ENCODE measurements at regions not wholly inside any gene's neighbourhood (a gene's known extent, or its start where the extent isn't known, plus 50 kb on each side); places are given as distances from the start of the nearest gene placed in this dataset.

DNA sequence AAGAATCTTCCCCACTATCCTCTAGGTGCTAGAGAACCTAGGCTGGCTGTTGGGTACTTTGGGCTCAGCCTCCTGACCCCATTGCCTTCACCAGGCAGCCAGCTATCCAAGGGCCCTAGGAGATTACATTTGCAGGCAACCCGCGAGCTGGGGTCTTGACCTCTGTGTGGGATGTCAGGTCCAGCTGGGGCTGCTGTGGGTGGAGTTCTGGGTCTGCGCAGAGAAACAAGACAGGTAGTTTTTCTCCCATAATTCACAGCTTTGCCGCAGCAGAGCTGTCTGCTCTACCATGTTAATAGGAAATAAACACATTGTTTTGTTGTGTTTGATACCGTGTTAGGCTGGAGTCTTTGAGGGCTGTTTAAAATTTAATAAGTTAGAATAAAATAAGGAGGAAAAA is 142.8 kb upstream of the PLET1 start:
- ATAC-seq (ENCODE audit: low FRiP score) (no peak), DNase-seq (ENCODE audit: low spot score) (no peak)
- TF ChIP-seq, protein P1, sequence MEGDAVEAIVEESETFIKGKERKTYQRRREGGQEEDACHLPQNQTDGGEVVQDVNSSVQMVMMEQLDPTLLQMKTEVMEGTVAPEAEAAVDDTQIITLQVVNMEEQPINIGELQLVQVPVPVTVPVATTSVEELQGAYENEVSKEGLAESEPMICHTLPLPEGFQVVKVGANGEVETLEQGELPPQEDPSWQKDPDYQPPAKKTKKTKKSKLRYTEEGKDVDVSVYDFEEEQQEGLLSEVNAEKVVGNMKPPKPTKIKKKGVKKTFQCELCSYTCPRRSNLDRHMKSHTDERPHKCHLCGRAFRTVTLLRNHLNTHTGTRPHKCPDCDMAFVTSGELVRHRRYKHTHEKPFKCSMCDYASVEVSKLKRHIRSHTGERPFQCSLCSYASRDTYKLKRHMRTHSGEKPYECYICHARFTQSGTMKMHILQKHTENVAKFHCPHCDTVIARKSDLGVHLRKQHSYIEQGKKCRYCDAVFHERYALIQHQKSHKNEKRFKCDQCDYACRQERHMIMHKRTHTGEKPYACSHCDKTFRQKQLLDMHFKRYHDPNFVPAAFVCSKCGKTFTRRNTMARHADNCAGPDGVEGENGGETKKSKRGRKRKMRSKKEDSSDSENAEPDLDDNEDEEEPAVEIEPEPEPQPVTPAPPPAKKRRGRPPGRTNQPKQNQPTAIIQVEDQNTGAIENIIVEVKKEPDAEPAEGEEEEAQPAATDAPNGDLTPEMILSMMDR (IDR thresholded peaks at IDR 0.05) = no peak

DNA sequence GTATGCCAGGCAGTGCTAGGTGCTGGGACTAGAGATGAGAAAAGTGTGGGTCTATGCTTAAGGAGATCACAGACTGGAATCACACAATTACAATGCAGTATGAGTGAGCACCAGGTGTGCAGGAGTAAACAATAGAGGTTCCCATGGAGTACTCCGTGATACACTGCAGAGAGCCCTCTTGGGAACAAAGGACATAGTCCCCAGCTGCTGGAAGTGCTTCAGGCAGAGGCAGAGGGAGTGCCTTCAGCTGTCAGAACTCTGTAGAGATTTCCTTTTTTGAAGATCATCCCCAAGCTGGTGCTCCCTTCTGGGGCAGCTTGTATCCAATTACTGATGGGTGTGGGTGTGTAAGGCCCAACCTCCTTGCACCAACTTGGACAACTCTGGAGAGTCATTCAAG is 143.5 kb upstream of the PLET1 start:
- DNase-seq (ENCODE audit: low spot score) = no peak
- ATAC-seq (ENCODE audit: low FRiP score) = no peak
- TF ChIP-seq, protein P1 (IDR thresholded peaks at IDR 0.05) = no peak

DNA sequence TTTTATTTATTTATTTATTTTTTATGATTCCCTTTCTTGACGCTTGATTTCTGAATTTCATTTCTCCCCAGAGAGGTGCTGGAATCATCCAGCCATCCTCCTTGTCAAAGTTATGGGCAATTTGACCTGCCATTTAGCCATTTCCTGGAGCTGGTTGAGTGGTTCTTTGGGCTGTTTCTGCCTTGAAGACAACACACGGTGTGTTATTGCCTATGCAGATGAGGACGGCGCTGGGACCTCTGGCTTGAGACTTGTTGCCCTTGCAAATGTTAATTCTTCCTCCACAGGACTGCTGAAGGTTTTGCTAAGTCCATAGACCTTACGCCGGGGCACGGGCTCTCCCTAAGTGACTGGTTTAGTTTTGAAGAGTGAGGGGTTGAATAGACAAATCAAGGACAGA is 147.9 kb upstream of the PLET1 start:
- DNase-seq (ENCODE audit: low spot score) = no peak
- TF ChIP-seq, protein P1 (IDR thresholded peaks at IDR 0.05) = no peak
- no peak for ATAC-seq (ENCODE audit: low FRiP score)

DNA sequence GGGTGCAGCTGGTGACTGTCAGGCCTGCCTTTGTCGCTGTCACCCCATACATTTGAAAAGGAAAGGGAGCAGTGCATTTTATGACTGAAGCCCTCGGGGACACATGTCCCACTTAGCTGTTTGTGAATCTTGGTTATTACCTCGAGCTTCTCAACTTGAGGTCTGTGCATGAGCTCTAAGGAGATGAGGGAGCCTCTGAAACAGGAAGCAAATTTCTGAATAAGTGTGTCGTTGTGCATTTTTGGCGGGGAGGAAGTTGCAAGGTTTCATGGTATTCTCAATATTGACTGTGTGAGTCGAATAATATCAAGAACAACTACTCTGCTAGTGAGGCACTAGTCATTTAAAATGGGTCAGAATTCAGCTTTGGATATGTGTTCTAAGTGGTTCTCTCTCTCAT is 149.7 kb upstream of the PLET1 start:
- ATAC-seq (ENCODE audit: low FRiP score) (no peak), DNase-seq (ENCODE audit: low spot score) (no peak)
- TF ChIP-seq, protein P1 (IDR thresholded peaks at IDR 0.05) = no peak

DNA sequence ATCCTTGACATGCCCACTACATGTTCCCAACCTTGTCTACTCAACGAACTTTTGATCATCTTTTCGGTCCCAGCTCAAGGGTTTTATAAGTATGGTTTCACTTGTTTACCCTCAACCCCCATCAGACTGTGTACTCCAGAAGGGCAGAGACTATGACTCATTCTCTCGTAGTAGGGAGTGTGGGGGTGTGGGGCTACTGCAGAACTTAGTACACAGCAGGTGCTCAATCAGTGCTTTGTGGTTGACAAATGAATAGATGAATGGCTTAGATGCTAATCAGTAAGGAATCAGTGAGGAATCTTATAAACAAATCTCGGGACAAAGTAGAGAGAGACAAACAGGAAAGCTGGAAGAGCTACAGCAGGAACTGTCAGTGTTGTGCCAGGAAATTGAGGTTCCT is 151.7 kb upstream of the PLET1 start:
- DNase-seq (ENCODE audit: low spot score) (no peak), ATAC-seq (ENCODE audit: low FRiP score) (no peak)
- TF ChIP-seq, protein P1 (IDR thresholded peaks at IDR 0.05) = no peak

DNA sequence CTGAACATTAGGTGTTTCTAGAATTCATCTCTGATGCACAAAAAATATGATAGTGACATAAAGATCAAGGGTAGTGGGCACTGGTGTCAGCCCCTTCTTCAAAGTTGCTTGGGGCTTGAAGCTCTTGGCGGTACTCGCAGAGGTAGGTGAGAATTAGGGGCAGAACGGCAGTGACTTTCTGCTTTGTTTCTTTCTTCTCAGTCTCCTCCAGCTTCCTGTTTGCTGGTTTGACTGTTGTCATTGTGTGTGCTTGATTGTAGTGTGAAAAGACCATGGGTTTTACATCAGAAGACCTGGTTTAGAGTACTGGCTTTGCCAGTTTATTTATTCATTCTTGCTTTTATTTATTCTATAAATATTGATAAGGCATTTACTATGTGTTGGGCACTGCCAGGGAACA is 156.7 kb upstream of the PLET1 start:
- no peak for DNase-seq (ENCODE audit: low spot score)
- no peak for ATAC-seq (ENCODE audit: low FRiP score)
- TF ChIP-seq, protein P1 (IDR thresholded peaks at IDR 0.05) = no peak

DNA sequence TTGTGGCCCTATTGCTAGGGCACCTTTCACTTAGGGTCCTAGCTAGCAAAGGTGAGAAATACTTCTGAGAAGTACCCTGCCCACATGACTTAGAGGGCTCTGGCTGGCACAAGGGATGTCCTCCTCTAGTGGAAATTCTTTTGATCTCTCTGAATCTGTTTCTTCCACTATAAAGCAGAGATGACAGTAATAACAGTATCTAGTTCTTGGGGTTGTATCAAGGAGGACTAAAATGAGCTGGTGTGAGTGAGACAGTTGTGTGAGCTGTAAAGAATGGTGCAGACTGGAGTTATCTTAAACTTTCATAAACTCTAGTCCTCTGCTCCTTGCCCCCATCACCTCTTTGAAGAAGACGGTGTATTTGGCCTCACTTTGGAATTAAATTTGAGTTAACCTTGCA is 157.8 kb upstream of the PLET1 start:
- ATAC-seq (ENCODE audit: low FRiP score) = no peak
- TF ChIP-seq, protein P1 (IDR thresholded peaks at IDR 0.05) = no peak
- no peak for DNase-seq (ENCODE audit: low spot score)

All from omental fat pad (tissue), 3 donors.